ENCODE measurements at regions not wholly inside any gene's neighbourhood (a gene's known extent, or its start where the extent isn't known, plus 50 kb on each side); places are given as distances from the start of the nearest gene placed in this dataset.

- POLR2A ChIA-PET: no interaction called here
- no peaks in the 10 kb centered on the region for H3K27me3 Mint-ChIP-seq
- TF ChIP-seq CTCF (IDR thresholded peaks at IDR 0.05): no peak
- H3K4me3 Mint-ChIP-seq: no peak overlapping the region
- peaks cover 4% of the 10 kb centered on the region for H3K9me3 Mint-ChIP-seq
- no peaks in the 10 kb centered on the region for H3K36me3 Mint-ChIP-seq (ENCODE audit: low read depth)
- intact Hi-C loops (cut with micrococcal nuclease): no loop called here
- ATAC-seq: no peak
- no peak overlapping the region for H3K27ac Mint-ChIP-seq
- no peaks in the 10 kb centered on the region for H3K4me1 Mint-ChIP-seq (ENCODE audit: low read depth)
- CTCF ChIA-PET: no interaction called here
- no peak for DNase-seq
These were observed 202.5 kb downstream of the UBE3A start for GRCh38 chr15:25236143-25236860.

GRCh38 chr15:25236861-25237155 lies 202.0 kb downstream of the UBE3A start:
- no peak for TF ChIP-seq CTCF (IDR thresholded peaks at IDR 0.05)
- CTCF ChIA-PET: no interaction called here
- Mint-ChIP-seq H3K9me3 (peaks cover 4% of the 10 kb centered on the region), H3K36me3 (ENCODE audit: low read depth) (no peaks in the 10 kb centered on the region), H3K4me3 (no peak overlapping the region), H3K27me3 (no peaks in the 10 kb centered on the region), H3K27ac (no peak overlapping the region), H3K4me1 (ENCODE audit: low read depth) (no peaks in the 10 kb centered on the region)
- intact Hi-C loops (cut with micrococcal nuclease): no loop called here
- POLR2A ChIA-PET: no interaction called here
- no peak for DNase-seq
- no peak for ATAC-seq

- Mint-ChIP-seq H3K27me3 (no peaks in the 10 kb centered on the region), H3K27ac (no peak overlapping the region), H3K9me3 (peaks cover 4% of the 10 kb centered on the region), H3K4me3 (no peak overlapping the region), H3K4me1 (ENCODE audit: low read depth) (no peaks in the 10 kb centered on the region), H3K36me3 (ENCODE audit: low read depth) (no peaks in the 10 kb centered on the region)
- POLR2A ChIA-PET: no interaction called here
- DNase-seq (no peak), ATAC-seq (no peak)
- intact Hi-C loops (cut with micrococcal nuclease): no loop called here
- CTCF ChIA-PET: no interaction called here
- TF ChIP-seq CTCF (IDR thresholded peaks at IDR 0.05): no peak
These were observed 201.4 kb downstream of the UBE3A start for GRCh38 chr15:25237291-25237978.

DNA sequence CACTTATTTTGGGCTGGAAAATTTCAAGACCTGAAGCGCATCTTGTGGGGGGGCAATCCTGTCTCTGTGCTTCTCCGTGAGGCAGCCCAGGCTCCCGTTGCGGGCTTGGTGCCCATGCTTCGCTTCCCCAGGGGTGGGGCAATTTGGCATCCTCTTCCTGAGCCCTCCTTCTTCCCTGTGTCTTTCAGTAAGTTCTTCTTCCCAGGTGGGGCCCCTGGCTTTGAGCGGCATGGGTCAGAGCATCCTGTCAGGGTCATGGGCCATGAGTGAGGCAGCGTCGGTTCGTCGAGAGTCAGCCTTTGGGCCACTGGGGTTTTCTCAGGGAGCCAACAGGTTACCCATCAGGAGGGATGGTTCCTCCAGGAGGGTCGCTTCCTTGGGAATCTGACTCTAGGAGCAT lies 200.7 kb downstream of the UBE3A start:
- H3K9me3 Mint-ChIP-seq: peaks cover 4% of the 10 kb centered on the region
- no peak overlapping the region for H3K4me3 Mint-ChIP-seq
- CTCF ChIA-PET: no interaction called here

More for the DNA sequence above, 200.7 kb downstream of the UBE3A start:
- POLR2A ChIA-PET: no interaction called here
- intact Hi-C loops (cut with micrococcal nuclease): no loop called here
- ATAC-seq (no peak), DNase-seq (no peak)
- Mint-ChIP-seq H3K27ac (no peak overlapping the region), H3K27me3 (no peaks in the 10 kb centered on the region), H3K36me3 (ENCODE audit: low read depth) (no peaks in the 10 kb centered on the region), H3K4me1 (ENCODE audit: low read depth) (no peaks in the 10 kb centered on the region)
- TF ChIP-seq CTCF (IDR thresholded peaks at IDR 0.05): no peak
